ENCODE measurements at regions not wholly inside any gene's neighbourhood (a gene's known extent, or its start where the extent isn't known, plus 50 kb on each side); places are given as distances from the start of the nearest gene placed in this dataset.

DNA sequence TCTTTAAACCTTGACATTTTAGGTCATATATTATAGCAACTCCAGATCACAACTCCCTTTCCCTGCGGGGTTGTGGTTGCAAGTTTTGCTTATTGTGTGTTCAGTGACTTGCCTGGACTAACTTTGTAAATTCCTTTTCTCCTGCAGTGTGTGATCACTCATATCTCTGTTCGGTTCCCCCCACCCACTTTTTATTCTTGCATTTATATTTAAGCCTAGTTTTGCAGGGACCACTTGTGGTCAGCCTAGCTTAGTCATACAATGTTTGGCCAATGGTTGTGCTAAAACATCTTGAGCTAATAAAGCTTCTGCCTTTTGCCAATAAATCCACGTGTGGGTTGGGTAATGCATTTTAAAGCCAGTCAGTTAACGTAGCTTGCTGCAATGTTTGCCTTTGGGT is 146.5 kb upstream of the IRX4 start:
- DNase-seq (ENCODE audit: low spot score): no peak

DNA sequence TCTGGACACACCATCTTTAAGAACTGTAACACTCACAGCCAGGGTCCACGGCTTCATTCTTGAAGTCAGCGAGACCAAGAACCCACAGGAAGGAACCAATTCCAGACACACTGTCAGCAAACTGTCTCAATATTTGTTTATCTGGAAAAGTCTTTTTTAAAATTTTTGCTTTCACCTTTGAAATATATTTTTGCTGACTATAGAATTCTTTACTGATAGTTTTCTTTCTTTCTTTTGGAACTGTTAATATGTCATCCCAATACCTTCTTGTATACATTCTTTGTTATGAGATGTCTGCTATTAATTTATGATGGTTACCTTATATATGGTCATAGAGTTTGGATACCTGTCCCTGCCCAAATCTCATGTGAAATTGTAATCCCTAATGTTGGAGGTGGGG is 145.1 kb upstream of the IRX4 start:
- DNase-seq (ENCODE audit: low spot score): no peak

DNA sequence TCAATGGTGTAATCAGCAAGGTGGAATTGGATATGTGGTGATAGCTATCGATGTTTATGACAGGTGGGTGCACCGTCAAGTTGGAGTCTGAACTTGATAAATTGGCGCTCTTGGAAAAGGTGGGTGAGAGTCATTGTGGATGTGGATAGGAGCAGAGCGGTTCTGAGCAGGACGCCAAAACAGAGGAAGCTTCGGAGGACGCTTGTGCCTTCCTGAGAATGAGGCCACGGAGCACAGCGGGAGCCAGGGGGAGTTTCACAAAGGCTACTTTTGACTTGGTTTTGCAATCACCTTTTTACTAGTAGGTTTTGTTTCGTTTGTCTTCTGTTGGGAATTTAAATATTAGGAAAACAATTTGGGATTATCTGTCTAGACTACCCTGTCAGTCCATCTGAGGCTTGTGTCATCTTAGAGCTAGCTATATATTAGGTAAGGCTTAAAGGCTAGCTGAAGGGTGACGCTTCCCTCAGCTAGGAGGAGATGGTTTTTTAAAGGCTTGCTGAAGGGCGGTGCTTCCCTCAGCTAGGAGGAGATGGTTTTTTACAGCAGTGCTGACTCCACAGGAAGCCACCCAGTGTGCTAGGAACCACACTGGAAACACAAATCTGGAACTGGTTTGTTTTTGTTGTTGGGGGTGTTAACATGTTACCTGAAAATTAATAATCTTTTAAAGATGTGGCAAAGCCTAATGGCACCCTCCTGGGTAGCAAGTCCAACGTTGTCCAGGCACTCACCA is 142.4 kb upstream of the IRX4 start:
- DNase-seq (ENCODE audit: low spot score): no peak

DNA sequence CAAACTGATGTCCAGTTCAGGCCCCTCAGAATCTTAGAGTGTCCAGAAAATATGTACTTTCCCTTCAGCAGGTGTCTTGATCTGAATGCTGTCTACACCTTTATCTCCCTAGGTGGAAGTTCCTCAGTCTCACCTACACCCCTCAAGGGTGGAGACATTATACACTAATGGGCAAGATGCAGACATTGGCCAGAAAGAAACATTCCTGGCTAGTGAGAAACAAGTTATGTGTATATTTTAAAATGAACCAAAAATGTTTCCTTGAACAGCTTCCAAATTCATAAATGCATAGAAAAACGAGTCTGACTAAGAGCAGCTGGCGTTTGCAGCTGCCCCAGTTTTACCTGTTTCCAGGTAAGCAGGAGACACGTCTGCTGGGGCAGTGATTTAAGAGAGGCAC is 140.5 kb upstream of the IRX4 start:
- DNase-seq (ENCODE audit: low spot score): no peak

DNA sequence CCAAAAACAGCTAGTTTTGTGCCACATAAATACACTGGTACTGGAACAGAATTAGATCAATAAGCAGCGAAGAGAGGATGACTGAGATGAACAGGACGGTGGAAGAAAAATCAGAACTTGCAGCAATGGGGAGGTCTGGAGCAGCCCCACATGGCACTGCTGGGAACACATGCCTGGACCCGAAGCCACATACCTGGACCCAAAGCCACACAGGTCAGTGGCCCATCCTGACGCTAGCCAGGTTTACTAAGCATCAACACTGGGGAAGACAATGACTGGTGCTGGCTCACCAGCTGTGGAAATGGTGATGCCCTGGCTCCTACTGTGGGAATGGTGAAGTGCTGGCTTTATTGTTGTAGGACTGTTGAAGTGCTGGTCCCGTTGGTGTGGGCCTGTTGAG is 139.7 kb upstream of the IRX4 start:
- DNase-seq (ENCODE audit: low spot score): no peak

DNA sequence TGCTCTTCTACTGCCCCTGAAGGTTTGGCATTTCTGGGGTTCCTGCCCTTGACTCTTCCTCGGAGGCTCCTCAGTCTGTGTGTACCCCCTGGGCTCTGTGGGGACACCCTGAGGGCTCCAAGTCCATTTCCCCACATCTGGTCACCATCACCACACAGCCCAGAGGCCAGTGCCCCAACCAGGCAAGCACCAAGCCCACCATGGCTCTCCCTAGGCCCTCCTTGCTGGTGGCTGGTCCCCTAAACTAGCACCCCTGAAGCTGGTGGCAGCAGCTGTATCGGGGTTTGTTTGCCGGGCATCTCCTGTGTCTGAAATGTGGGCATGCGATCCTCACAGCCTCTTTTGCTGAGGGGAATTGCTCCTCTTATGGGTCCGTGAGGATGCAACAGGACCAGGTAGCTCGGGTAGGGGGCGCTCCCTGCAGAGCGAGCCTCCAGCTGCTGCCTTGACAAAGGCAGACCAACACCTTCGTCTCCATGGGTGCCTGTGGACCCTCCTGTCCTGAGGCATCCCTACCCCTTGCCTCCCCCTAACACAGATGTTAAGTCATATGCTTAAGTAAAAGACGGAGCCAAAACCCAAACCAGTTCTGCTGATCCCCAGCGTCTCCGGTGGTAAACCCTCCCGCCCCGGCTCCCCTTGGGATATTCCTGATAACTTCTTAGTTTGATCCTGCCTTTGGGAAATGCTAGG is 138.9 kb upstream of the IRX4 start:
- no peak for DNase-seq (ENCODE audit: low spot score)

DNA sequence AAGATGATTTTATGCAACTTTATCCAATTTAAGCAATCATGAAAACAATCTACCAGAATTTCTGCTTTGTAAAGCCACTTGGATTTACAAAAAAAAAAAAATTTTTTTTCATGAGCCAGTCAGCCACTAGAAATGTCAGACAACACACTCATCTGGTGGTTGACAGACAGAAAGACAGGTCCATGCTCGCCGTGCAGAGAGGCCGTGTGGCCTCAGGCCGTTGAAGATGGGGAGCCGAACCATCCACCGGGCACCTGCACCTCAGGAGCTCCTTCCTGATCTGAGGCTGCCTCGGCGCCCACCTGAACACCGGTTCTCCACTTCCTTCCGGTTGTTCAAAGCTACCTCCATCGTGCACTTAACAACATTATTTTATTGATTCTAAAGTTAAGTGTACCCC is 138.0 kb upstream of the IRX4 start:
- no peak for DNase-seq (ENCODE audit: low spot score)

DNA sequence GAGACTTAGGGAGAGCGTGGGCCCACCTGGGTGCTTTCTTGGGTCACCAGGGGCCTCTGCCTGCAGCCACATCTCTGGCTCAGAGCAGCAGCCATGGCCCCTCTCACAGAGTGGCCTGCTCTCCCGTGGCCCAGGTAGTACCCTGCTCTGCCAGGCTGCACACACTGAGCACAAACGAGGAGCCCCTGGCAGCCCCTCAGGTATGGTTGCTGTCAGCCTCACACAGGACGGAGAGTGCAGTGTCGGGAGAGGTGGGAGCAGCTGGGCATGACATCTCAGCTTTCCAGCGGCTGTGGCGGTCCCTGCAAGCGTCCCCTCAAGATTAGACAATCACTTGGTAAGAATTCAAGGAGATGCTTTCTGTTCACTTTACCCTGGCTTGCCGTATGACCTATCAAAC is 137.0 kb upstream of the IRX4 start:
- no peak for DNase-seq (ENCODE audit: low spot score)

DNA sequence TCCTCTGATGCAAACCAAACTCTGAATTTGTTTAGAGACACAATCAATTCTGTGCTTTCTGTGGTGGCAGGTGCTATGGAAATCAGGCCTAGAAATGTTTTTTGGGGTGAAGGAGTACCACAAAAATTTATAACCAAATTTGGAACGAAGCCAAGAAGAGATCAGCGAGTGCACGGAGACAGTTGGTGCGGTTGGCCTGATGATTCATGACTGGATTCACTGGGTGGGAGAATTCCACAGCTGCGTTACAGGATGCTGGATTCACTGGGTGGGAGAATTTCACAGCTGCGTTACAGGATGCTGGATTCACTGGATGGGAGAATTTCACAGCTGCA is 135.6 kb upstream of the IRX4 start:
- peak; percentile 82 for DNase-seq (ENCODE audit: low spot score)

DNA sequence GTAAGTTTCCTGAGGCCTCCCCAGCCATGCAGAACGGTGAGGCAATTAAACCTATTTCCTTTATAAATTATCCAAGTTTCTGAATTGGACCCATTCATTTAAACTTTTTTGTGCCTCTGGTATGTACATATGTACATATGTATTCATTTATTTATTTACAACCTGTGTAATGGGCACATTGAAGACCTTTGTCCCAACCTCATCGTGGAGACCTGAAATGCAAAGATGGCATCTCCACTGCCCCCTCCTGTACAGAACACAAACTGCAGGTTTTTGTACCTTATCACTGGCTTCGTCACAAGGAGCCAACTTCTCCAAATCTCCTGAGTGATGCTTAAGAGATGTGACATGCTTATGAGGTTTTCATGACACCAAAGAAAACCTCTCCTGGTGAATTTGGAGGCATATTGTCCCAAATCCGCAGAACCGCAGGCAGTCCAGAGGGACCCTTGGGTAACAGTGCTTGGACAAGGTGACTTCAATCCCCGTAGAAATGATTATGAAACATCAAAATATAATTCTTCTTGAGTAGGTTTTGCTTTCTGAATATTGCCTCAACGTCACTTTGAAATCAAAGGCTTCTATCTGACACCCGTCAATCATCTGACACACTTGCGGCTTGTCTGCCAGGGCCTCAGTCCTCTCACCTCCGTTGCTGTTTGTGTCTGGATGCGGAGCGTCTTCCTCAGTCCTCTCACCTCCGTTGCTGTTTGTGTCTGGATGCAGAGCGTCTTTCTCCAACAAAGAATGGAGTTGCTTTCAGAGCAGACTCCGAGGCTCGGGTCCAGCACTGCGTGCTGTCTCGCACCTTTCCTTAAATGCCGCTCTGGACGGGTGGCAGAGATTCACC is 135.0 kb upstream of the IRX4 start:
- peak; percentile 18 for DNase-seq (ENCODE audit: low spot score)

DNA sequence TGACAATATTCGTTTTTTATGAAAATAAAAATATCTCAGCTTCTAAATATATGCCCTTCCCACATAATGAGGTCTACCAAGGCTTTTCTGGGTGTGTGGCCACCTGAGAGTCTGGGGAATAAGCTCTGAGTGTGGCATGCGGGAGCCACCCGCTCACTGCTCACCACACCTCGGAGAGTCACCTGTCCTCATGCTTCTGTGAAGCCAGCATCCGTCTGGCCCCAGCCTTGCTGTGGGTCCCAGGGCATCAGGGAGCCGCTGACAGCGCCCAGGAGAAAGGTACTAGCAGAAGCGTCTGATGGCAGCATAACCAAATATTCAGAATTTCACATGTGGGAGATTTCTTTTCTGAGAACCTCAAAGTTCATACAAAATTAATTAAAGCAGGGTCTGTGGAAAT is 133.2 kb upstream of the IRX4 start:
- no peak for DNase-seq (ENCODE audit: low spot score)

DNA sequence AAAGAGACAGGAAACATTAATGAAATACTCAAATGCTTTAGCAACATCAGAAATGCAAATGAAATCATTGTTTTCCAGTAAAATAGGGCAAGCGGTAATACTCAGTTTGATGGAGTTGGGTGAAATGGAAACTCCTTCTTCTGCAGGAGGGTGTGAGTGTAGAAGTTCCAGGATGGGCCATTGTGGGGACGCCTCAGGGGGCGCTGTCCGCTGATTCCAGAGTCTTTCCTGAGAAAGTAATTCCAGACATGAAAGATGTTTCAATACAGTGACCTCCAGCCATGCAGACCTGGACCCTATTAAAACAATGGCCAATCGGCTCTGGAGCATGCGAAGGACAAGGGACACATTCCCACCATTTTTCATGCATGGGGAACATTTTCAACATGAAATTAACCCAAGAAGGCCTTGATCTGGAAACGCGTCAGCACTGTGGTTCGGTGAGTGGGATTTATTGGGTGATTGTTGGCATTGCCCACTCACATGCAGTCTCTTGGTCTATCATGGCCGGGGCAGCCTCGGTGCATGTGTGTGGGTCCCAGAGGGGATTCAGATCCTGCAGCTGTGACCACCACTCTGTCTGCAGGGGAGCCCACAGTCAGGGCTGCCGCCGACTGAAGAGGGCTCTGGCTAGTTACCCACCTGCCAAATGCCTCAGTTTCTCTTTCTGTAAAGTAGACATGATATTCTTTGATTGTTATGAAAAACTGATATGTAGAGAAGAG is 132.6 kb upstream of the IRX4 start:
- DNase-seq (ENCODE audit: low spot score): no peak

DNA sequence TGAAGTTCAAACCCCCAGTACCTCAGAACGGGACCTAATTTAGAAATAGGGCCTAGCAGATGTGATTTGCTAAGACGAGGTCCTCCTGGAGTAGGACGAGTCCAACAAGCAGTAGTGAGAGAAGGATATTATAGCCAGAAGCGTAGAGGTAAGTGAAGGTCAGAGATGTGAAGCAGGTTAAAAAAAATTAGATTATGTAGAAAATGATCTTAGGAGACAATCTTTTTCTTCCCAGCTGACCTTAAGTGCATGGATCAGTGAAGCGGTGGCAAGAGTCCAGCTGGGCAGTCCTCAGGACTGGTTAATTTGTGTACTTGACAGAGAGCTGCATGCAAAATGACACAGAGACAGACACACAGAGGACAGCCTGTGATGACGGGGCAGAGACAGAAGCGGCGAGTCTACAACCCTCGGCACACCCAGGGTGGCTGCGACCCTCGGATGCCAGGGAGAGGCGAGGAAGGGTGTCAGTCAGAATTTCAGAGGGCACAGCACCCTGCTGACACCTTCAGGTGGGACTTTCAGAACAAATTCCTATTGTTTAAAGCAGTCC is 131.4 kb upstream of the IRX4 start:
- DNase-seq (ENCODE audit: low spot score): no peak

DNA sequence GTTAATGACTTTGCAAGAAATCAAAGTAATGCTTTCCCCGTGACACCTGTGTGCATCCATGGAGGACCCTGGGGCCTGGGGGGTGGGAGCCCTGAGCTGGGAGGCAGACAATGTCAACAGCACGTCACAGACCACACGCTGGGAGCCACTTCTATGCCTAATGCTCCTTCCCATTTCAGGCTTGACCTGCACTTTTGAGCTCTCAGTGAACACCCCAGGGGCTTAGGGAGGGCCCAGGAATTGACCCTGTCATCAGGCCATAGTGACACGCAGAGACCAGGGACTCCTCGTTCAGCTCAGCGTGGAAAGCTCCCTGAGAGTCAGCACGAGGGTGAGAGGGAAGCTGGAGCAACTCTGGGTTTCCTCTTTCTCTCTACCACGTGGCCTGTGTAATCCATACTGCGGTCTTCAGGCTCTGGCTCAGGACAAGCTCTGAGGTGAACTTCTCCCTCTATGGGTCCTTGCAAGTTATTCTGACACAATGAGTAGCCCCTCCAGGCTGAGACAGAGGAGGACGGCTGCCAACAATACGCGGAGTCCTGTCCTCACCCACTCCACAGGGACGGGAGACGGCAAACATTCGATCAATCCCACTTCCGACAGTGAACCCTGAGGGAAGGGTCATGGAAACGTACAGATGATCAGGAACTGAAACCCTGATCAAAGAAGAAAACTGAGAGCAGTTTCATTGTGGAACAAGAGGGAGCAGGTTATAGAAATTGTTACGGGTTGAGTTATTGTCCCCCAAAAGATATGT is 130.8 kb upstream of the IRX4 start:
- DNase-seq (ENCODE audit: low spot score): no peak

DNA sequence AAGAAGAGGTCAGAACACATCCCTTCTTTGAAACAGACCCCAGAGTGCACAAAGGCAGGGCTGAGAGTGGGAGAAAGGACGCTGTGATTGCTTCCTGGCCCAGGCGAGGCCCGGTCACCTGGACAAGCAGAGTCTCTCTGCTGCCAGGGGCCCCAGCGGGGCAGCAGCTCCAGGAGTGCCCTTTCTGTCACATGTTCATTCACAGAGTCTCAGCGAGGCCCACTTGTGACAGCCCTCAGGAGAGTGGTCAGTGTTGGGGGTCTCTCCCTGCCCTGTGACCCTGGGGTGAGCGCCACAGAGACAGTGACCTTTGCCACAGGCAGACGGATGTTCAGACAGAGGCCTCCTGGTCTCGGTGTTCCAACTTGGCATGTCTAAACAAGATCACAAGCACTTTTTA is 130.2 kb upstream of the IRX4 start:
- no peak for DNase-seq (ENCODE audit: low spot score)

DNA sequence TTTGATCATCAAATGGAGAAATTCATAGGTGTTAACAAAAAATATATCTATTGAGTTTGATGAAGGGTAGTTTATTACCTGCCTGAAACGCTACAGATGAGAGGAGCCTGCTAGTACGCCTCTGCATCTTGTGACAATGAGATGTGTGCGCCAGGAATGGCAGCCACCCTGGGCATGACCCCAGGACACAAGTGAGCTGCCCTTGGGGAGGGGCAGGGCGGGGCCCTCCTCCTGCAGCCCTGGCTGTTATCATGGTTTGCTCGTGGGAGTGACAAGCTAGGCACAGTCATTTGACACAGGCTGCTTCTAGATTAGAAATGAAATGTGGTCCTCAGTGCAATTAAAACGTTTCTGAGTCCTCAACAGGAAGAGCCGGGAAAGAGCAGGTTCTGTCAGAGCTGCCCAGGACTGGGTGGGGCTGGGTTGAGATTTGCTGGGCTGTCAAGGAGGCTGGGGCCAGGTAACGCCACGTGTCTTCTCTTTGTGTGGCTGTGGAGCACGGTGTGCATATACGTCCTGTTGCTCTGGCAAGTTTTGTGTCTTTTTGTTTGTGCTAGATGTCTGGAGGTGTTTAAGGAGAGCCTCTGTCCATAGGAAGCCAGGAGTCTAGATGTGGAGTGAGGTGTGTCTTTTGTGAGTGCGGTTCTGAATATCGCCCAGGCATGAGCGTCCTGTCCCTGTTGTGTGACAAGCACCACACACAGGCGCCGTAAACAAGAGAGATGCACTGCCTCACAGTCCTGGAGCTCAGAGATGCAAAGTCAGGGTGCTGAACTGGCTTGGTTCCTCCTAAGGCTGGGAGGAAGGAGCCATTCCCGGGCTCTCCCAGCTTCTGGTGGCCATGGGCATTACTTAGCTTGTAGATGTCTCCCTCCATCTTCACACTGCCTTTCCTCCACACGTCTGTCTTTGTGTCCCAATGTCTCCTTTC is 129.0 kb upstream of the IRX4 start:
- no peak for DNase-seq (ENCODE audit: low spot score)

DNA sequence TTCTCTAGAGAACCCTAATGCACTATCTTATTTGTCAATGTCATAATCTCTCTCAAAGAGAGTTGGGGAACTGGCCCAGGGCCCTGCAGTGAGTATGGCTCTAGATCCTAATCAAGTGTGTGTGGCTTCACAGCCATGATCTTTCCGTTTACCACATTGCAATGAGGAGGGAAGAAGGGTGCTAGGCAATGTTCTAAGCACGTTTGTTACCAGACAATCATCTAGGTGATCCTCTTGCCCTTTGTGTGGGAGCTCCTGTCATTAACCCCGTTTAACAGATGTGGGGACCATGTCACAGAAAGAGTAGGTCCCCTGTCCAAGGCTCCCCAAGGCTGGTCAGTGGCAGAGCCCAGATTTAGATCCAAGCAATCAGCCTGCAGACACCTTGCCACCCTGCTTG is 128.2 kb upstream of the IRX4 start:
- DNase-seq (ENCODE audit: low spot score): no peak

DNA sequence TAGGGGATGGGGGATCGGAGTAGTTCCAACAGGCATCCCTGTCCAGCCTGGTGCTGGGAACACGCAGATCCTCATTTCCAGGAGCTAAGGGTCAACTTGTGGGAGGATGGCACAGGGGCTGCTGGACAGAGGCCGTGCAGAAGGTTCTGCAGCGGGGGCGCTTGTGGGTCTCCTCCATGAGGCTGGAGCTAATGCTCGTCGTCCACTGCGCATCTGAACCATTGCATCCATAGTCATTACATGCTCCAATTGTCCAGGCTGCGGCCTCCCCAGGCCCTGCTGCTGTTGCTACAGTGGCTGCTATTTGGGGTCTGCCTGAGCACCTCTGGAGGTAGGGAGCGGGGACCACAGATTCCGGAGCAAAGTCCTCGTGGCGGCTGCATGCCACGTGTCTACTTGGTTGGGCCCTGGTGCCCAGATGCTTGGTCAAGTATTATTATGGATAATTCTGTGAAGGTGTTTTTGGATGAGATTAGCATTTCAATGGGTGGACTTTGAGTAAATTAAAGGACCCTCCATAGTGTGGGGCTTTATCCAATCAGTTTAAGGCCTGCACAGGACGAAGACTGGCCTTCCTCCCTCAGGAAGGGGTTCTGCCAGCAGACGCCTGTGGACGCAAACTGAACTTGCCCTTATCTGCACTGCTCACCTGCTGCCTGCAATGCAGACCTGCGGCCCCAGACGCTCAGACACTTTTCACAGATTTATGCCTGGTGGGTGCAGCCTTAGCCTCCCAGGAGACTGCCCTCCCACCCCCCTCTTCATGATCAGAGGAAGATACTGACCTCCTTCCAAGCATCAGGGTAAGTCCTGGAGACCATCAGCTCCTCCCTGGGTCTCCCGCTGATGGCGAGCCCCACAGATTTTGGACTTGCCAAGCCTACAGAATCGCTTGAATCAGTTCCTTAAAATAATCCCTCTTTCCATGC is 127.5 kb upstream of the IRX4 start:
- no peak for DNase-seq (ENCODE audit: low spot score)
